ENCODE measurements at regions not wholly inside any gene's neighbourhood (a gene's known extent, or its start where the extent isn't known, plus 50 kb on each side); places are given as distances from the start of the nearest gene placed in this dataset.

DNA sequence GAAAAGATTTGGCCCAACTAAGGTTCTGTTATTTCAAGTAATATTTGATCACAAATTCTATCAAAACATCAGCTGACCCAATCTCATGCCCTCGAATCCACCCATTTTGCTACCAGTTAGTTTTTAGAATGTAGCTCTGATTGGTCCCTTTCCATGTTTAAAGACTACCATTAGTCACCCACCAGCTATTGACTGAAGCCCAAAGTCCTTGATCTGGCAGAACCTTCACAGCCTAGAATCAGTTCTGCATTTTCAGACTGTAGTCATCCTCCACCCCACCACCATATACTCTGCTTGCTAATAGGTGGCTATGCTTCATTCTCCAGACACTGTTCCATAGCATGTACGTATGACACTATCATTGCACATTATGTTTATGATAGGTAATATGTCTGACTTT is 182.2 kb upstream of the TARS1 start:
- TF ChIP-seq, protein P1, sequence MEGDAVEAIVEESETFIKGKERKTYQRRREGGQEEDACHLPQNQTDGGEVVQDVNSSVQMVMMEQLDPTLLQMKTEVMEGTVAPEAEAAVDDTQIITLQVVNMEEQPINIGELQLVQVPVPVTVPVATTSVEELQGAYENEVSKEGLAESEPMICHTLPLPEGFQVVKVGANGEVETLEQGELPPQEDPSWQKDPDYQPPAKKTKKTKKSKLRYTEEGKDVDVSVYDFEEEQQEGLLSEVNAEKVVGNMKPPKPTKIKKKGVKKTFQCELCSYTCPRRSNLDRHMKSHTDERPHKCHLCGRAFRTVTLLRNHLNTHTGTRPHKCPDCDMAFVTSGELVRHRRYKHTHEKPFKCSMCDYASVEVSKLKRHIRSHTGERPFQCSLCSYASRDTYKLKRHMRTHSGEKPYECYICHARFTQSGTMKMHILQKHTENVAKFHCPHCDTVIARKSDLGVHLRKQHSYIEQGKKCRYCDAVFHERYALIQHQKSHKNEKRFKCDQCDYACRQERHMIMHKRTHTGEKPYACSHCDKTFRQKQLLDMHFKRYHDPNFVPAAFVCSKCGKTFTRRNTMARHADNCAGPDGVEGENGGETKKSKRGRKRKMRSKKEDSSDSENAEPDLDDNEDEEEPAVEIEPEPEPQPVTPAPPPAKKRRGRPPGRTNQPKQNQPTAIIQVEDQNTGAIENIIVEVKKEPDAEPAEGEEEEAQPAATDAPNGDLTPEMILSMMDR (IDR thresholded peaks at IDR 0.05; ENCODE audit: low read length), result no peak
- TF ChIP-seq EZH2 (optimal IDR thresholded peaks at IDR 0.05; ENCODE audit: low read depth, low read length), result no peak
